GM18870 (cell line): ENCODE measurements at regions not wholly inside any gene's neighbourhood (a gene's known extent, or its start where the extent isn't known, plus 50 kb on each side); places are given as distances from the start of the nearest gene placed in this dataset.
A peak's percentile ranks its signal among the peaks of the same experiment; 100 is the strongest.

Experiments
- ATAC-seq: cut with Tn5 transposase; IDR thresholded peaks from one replicate; pipeline ENCODE4 v1.9.1; 2021; ENCODE audit warnings: moderate library complexity; ENCODE audit not compliant: unreplicated experiment

GRCh38 chr4:17336986-17337385 is 174.9 kb downstream of the QDPR start:
- ATAC-seq: no peak

GRCh38 chr4:17336524-17336961 is 175.3 kb downstream of the QDPR start:
- peak; percentile 99 for ATAC-seq

GRCh38 chr4:17336069-17336468 is 175.8 kb downstream of the QDPR start:
- ATAC-seq: no peak

GRCh38 chr4:17335371-17335770 is 176.5 kb downstream of the QDPR start:
- ATAC-seq: no peak

GRCh38 chr4:17332478-17332877 is 179.4 kb downstream of the QDPR start:
- ATAC-seq: no peak

- no peak for ATAC-seq
Measured at GRCh38 chr4:17329046-17329445, 182.8 kb downstream of the QDPR start.

GRCh38 chr4:17328141-17328815 is 183.6 kb downstream of the QDPR start:
- no peak for ATAC-seq

GRCh38 chr4:17327591-17327990 is 184.3 kb downstream of the QDPR start:
- ATAC-seq: no peak

- ATAC-seq: no peak
Measured at GRCh38 chr4:17326756-17327155, 185.1 kb downstream of the QDPR start.

- no peak for ATAC-seq
Measured at GRCh38 chr4:17325098-17325497, 186.8 kb downstream of the QDPR start.

GRCh38 chr4:17324386-17324830 is 187.5 kb downstream of the QDPR start:
- ATAC-seq: no peak

GRCh38 chr4:17323554-17324385 is 188.1 kb downstream of the QDPR start:
- no peak for ATAC-seq

- no peak for ATAC-seq
Measured at GRCh38 chr4:17322514-17322913, 189.4 kb downstream of the QDPR start.

- no peak for ATAC-seq
Measured at GRCh38 chr4:17320046-17320445, 191.8 kb downstream of the QDPR start.

- no peak for ATAC-seq
Measured at GRCh38 chr4:17317526-17317925, 194.4 kb downstream of the QDPR start.

GRCh38 chr4:17316566-17316965 is 195.3 kb downstream of the QDPR start:
- ATAC-seq: no peak

GRCh38 chr4:17315459-17315858 is 196.4 kb downstream of the QDPR start:
- no peak for ATAC-seq

GRCh38 chr4:17313194-17313593 is 198.7 kb downstream of the QDPR start:
- no peak for ATAC-seq

- ATAC-seq: peak; percentile 87
Measured at GRCh38 chr4:17310269-17310652, 201.6 kb downstream of the QDPR start.

- peak; percentile 8 for ATAC-seq
Measured at GRCh38 chr4:17309567-17310268, 202.2 kb downstream of the QDPR start.

- ATAC-seq: no peak
Measured at GRCh38 chr4:17301869-17302268, 210.0 kb downstream of the QDPR start.

- ATAC-seq: no peak
Measured at GRCh38 chr4:17301266-17301665, 210.6 kb downstream of the QDPR start.
